Neural progenitor cell (in vitro differentiated cells): ENCODE measurements at regions not wholly inside any gene's neighbourhood (a gene's known extent, or its start where the extent isn't known, plus 50 kb on each side); places are given as distances from the start of the nearest gene placed in this dataset.

Experiments used
- DNase-seq: peaks from one replicate; pipeline ENCODE4 v3.0.0-alpha.2; 2016; ENCODE audit warnings: low spot score
- H2AFZ ChIP-seq: fragments of 200-600 bp; sonication (generic); replicated peaks from 2 replicates; pipeline ENCODE4 v1.6.1; 2016; ENCODE audit warnings: antibody characterized with exemption
- H3F3A ChIP-seq: fragments of 200-600 bp; sonication (generic); 2 replicates; pipeline ENCODE4 v1.6.1; 2016; ENCODE audit warnings: antibody characterized with exemption, low read depth
- H3K27ac ChIP-seq: fragments of 200-600 bp; sonication (generic); 2 replicates; pipeline ENCODE4 v1.5.1; 2016; ENCODE audit warnings: mild to moderate bottlenecking
- H3K27me3 ChIP-seq: fragments of 200-600 bp; sonication (generic); 2 replicates; pipeline ENCODE4 v1.6.1; 2016; ENCODE audit warnings: mild to moderate bottlenecking, moderate library complexity
- H3K36me3 ChIP-seq: fragments of 200-600 bp; sonication (generic); 2 replicates; pipeline ENCODE4 v1.5.1; 2016
- H3K4me1 ChIP-seq: fragments of 200-600 bp; sonication (generic); 2 replicates; pipeline ENCODE4 v1.6.1; 2016; ENCODE audit warnings: mixed run types
- H3K4me2 ChIP-seq: fragments of 200-600 bp; sonication (generic); 2 replicates; pipeline ENCODE4 v1.6.1; 2016
- H3K4me3 ChIP-seq: fragments of 200-600 bp; sonication (generic); 2 replicates; pipeline ENCODE4 v1.5.1; 2016
- H3K79me2 ChIP-seq: fragments of 200-600 bp; sonication (generic); 2 replicates; pipeline ENCODE4 v1.6.1; 2016; ENCODE audit warnings: low read depth
- H3K9ac ChIP-seq: fragments of 200-600 bp; sonication (generic); 2 replicates; pipeline ENCODE4 v1.6.1; 2016
- H3K9me3 ChIP-seq: fragments of 200-600 bp; sonication (generic); 2 replicates; pipeline ENCODE4 v1.5.1; 2016; ENCODE audit warnings: low read depth
- H4K20me1 ChIP-seq: fragments of 200-600 bp; sonication (generic); 2 replicates; pipeline ENCODE4 v1.6.1; 2016; ENCODE audit warnings: low read depth
- H3K27ac Mint-ChIP-seq: 3 replicates; pipeline ENCODE4 v1.8.0; 2021; ENCODE audit warnings: mixed read lengths
- H3K27me3 Mint-ChIP-seq: 2 replicates; pipeline ENCODE4 v1.8.0; 2022; ENCODE audit warnings: low read depth, mild to moderate bottlenecking, inconsistent platforms, moderate library complexity, mixed read lengths; ENCODE audit not compliant: insufficient read depth
- H3K36me3 Mint-ChIP-seq: 3 replicates; pipeline ENCODE4 v1.8.0; 2021; ENCODE audit warnings: mixed read lengths
- H3K4me1 Mint-ChIP-seq: 3 replicates; pipeline ENCODE4 v1.8.0; 2021; ENCODE audit warnings: mixed read lengths
- H3K4me3 Mint-ChIP-seq: 3 replicates; pipeline ENCODE4 v1.8.0; 2021; ENCODE audit warnings: mild to moderate bottlenecking, moderate library complexity, mixed read lengths
- H3K9me3 Mint-ChIP-seq: 3 replicates; pipeline ENCODE4 v1.8.0; 2020; ENCODE audit warnings: mixed read lengths
- EZH2 ChIP-seq: fragments of 200-600 bp; sonication (generic); IDR thresholded peaks from 2 replicates; pipeline ENCODE4 v1.6.1; 2017; ENCODE audit warnings: antibody characterized with exemption, mild to moderate bottlenecking, moderate library complexity
- EZH2phosphoT487 ChIP-seq: fragments of 200-600 bp; sonication (generic); IDR thresholded peaks from 2 replicates; pipeline ENCODE4 v1.6.1; 2017; ENCODE audit warnings: antibody characterized with exemption
- TF ChIP-seq, protein P1 (sequence below): fragments of 200-600 bp; sonication (generic); IDR thresholded peaks from 2 replicates; pipeline ENCODE4 v1.5.1; 2017; ENCODE audit warnings: antibody characterized with exemption, mild to moderate bottlenecking

DNA sequence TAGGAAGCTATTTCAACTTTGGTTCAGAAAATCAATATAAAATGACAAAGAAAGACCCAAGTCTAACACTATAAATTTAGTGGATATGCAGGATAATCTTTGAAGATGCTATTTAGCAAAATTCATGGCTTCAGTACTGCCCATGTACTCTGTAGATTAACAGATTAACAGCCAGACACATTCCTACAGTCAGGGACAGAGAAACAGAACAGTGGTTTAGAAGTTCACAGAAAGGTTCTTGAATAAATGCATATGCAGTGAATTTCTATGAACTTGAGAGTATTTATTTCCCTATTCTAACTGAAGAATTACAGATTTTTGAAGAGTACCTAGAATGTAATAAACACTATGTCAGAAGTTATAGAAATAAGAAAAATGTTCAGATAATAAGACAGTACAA, 222.8 kb downstream of the KLF12 start:
- H3K27me3 ChIP-seq = no peaks in the 10 kb centered on the region
- Mint-ChIP-seq H3K4me1 (peaks cover 20% of the 10 kb centered on the region), H3K9me3 (peaks cover 3% of the 10 kb centered on the region), H3K27me3 (peaks cover 4% of the 10 kb centered on the region), H3K36me3 (peaks cover 2% of the 10 kb centered on the region), H3K27ac (no peak overlapping the region), H3K4me3 (no peak overlapping the region)
- H3K36me3 ChIP-seq = no peaks in the 10 kb centered on the region
- no peak overlapping the region for H3K27ac ChIP-seq
- H3K4me3 ChIP-seq = no peak overlapping the region
- H3K9me3 ChIP-seq = no peaks in the 10 kb centered on the region
- no peak overlapping the region for H3K4me2 ChIP-seq
- no peak for DNase-seq
- TF ChIP-seq, protein P1, sequence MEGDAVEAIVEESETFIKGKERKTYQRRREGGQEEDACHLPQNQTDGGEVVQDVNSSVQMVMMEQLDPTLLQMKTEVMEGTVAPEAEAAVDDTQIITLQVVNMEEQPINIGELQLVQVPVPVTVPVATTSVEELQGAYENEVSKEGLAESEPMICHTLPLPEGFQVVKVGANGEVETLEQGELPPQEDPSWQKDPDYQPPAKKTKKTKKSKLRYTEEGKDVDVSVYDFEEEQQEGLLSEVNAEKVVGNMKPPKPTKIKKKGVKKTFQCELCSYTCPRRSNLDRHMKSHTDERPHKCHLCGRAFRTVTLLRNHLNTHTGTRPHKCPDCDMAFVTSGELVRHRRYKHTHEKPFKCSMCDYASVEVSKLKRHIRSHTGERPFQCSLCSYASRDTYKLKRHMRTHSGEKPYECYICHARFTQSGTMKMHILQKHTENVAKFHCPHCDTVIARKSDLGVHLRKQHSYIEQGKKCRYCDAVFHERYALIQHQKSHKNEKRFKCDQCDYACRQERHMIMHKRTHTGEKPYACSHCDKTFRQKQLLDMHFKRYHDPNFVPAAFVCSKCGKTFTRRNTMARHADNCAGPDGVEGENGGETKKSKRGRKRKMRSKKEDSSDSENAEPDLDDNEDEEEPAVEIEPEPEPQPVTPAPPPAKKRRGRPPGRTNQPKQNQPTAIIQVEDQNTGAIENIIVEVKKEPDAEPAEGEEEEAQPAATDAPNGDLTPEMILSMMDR = no peak
- TF ChIP-seq EZH2 = no peak
- no peak for TF ChIP-seq EZH2phosphoT487
- no peak overlapping the region for H2AFZ ChIP-seq
- no peak overlapping the region for H3K9ac ChIP-seq
- peaks cover 10% of the 10 kb centered on the region for H3K4me1 ChIP-seq
- no peaks in the 10 kb centered on the region for H3F3A ChIP-seq
- H3K79me2 ChIP-seq = no peaks in the 10 kb centered on the region
- H4K20me1 ChIP-seq = no peaks in the 10 kb centered on the region

DNA sequence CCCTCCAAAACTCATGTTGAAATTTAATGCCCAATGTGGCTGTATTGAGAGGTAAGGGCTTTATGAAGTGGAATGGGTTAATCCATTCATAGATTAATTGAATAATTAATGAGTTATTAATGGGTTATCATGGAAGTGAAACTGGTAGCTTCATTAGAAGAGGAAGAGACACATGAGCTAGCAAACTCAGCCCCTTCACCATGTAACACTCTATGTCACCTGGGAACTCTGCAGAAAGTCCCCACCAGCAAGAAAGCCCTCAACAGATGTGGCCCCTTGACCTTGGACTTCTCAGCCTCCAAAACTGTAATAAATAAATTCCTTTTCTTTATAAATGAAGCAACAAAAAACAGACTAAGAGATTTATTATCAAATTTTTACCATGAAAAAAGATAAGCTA, 223.5 kb downstream of the KLF12 start:
- Histone ChIP-seq H3K79me2 (no peaks in the 10 kb centered on the region), H3K27ac (no peak overlapping the region), H2AFZ (no peak overlapping the region), H3K36me3 (no peaks in the 10 kb centered on the region), H3K9me3 (no peaks in the 10 kb centered on the region), H3K4me3 (no peak overlapping the region), H3K4me1 (peaks cover 10% of the 10 kb centered on the region), H4K20me1 (no peaks in the 10 kb centered on the region), H3K9ac (no peak overlapping the region), H3K4me2 (no peak overlapping the region), H3F3A (no peaks in the 10 kb centered on the region), H3K27me3 (no peaks in the 10 kb centered on the region)
- Mint-ChIP-seq H3K27me3 (peaks cover 4% of the 10 kb centered on the region), H3K4me1 (peaks cover 20% of the 10 kb centered on the region), H3K36me3 (peaks cover 2% of the 10 kb centered on the region), H3K27ac (no peak overlapping the region), H3K9me3 (peaks cover 3% of the 10 kb centered on the region), H3K4me3 (no peak overlapping the region)
- no peak for TF ChIP-seq EZH2phosphoT487
- no peak for TF ChIP-seq EZH2
- TF ChIP-seq, protein P1 = no peak
- no peak for DNase-seq

DNA sequence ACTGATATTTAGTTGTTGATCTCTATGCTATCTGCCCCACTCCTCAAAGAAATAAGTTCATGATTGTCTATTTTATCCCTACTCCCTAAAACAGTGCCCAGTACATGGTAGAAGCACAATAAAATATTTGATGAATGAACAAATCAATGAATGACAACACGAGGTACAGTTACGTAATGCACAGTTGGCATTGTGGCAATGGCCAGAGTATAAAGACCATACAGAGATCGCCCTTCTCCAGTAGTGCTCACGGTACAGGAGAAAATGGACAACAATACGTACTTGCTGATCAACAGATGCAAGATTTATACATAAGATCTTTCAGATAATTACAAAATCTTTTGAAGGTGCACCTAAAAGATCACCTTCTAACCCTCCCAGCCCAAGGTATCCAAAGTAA, 225.4 kb downstream of the KLF12 start:
- TF ChIP-seq EZH2phosphoT487 (no peak), EZH2 (no peak)
- TF ChIP-seq, protein P1 = no peak
- no peak overlapping the region for H3K27ac Mint-ChIP-seq
- no peaks in the 10 kb centered on the region for H4K20me1 ChIP-seq
- no peaks in the 10 kb centered on the region for H3F3A ChIP-seq
- H3K79me2 ChIP-seq = no peaks in the 10 kb centered on the region
- no peaks in the 10 kb centered on the region for H3K27me3 ChIP-seq
- no peak overlapping the region for H3K4me3 Mint-ChIP-seq
- DNase-seq = no peak
- peaks cover 3% of the 10 kb centered on the region for H3K9me3 Mint-ChIP-seq
- H2AFZ ChIP-seq = no peak overlapping the region
- no peak overlapping the region for H3K4me2 ChIP-seq
- H3K9me3 ChIP-seq = no peaks in the 10 kb centered on the region
- no peak overlapping the region for H3K27ac ChIP-seq
- H3K4me3 ChIP-seq = no peak overlapping the region
- H3K4me1 ChIP-seq = peaks cover 10% of the 10 kb centered on the region
- no peak overlapping the region for H3K9ac ChIP-seq
- H3K36me3 ChIP-seq = no peaks in the 10 kb centered on the region
- peaks cover 12% of the 10 kb centered on the region for H3K4me1 Mint-ChIP-seq
- peaks cover 2% of the 10 kb centered on the region for H3K36me3 Mint-ChIP-seq
- peaks cover 4% of the 10 kb centered on the region for H3K27me3 Mint-ChIP-seq
